Transverse colon (tissue), 4 donors: ENCODE measurements at regions not wholly inside any gene's neighbourhood (a gene's known extent, or its start where the extent isn't known, plus 50 kb on each side); places are given as distances from the start of the nearest gene placed in this dataset.

Experiments
- POLR2A ChIP-seq: fragments of 450-650 bp; IDR thresholded peaks from one replicate; pipeline ENCODE4 v1.6.1; 2016; ENCODE audit warnings: antibody characterized with exemption, mild to moderate bottlenecking, moderate library complexity
- POLR2AphosphoS5 ChIP-seq, 3 donors: sonication (generic); formaldehyde crosslinking; IDR thresholded peaks; one replicate each; pipeline ENCODE4 v1.6.1; 2016; ENCODE audit warnings: antibody characterized with exemption in 3 of 3
- TF ChIP-seq, protein P1 (sequence below), 5 experiments: fragments of 200-600 bp in 3 of 5; fragments of 450-650 bp in 2 of 5; sonication (generic) in 3 of 5; IDR thresholded peaks; 1 replicate in 2 of 5; 2 replicates in 3 of 5; pipeline ENCODE4 v1.5.1; 2016 to 2017; ENCODE audit warnings: antibody characterized with exemption in 5 of 5, inconsistent platforms in 3 of 5, mild to moderate bottlenecking in 2 of 5, moderate library complexity in 1 of 5

GRCh38 chr7:16357474-16357873 is 63.9 kb downstream of the CRPPA start:
- TF ChIP-seq POLR2AphosphoS5 (IDR thresholded peaks at IDR 0.05) = no peak
- no peak for TF ChIP-seq POLR2A
- TF ChIP-seq, protein P1, sequence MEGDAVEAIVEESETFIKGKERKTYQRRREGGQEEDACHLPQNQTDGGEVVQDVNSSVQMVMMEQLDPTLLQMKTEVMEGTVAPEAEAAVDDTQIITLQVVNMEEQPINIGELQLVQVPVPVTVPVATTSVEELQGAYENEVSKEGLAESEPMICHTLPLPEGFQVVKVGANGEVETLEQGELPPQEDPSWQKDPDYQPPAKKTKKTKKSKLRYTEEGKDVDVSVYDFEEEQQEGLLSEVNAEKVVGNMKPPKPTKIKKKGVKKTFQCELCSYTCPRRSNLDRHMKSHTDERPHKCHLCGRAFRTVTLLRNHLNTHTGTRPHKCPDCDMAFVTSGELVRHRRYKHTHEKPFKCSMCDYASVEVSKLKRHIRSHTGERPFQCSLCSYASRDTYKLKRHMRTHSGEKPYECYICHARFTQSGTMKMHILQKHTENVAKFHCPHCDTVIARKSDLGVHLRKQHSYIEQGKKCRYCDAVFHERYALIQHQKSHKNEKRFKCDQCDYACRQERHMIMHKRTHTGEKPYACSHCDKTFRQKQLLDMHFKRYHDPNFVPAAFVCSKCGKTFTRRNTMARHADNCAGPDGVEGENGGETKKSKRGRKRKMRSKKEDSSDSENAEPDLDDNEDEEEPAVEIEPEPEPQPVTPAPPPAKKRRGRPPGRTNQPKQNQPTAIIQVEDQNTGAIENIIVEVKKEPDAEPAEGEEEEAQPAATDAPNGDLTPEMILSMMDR (IDR thresholded peaks at IDR 0.05) = no peak
